IMR-90 (cell line): ENCODE measurements at regions not wholly inside any gene's neighbourhood (a gene's known extent, or its start where the extent isn't known, plus 50 kb on each side); places are given as distances from the start of the nearest gene placed in this dataset.

ENCODE experiments used
- ATAC-seq: fragments of 200-7000 bp; cut with Tn5 transposase; 2 replicates; pipeline ENCODE4 v1.9.1; 2020; ENCODE audit warnings: low read depth, mild to moderate bottlenecking, moderate library complexity
- BruUV-seq: library from RNA; stranded (reverse); fragments of 400-500 nt; replicated peaks from 2 replicates; lab custom pipeline; 2021; lab: Mats Ljungman, UMichigan
- CTCF ChIA-PET: fragments of 300-600 bp; formaldehyde crosslinking; extraction: SDS; loops from one replicate; lab custom pipeline; 2021; ENCODE audit warnings: antibody characterized with exemption; lab: Yijun Ruan, JAX
- POLR2A ChIA-PET: fragments of 300-600 bp; sonication (Branson Sonifier 250); formaldehyde crosslinking; loops from one replicate; lab custom pipeline; 2022; ENCODE audit warnings: antibody characterized with exemption; ENCODE audit not compliant: unreplicated experiment; lab: Charles Lee
- DNase-seq: peaks from one replicate; pipeline ENCODE4 v3.0.0; 2013
- H2AFZ ChIP-seq: replicated peaks from 2 replicates; pipeline ENCODE3; 2013; ENCODE audit warnings: low read length, mild to moderate bottlenecking; ENCODE audit not compliant: poor library complexity
- H2AK5ac ChIP-seq: 2 replicates; pipeline ENCODE4 v1.6.1; 2013; ENCODE audit warnings: low read depth, low read length, inconsistent platforms
- H2AK9ac ChIP-seq: replicated peaks from 2 replicates; pipeline ENCODE3; 2013; ENCODE audit warnings: mild to moderate bottlenecking, low read depth, low read length, moderate library complexity; ENCODE audit not compliant: poor library complexity
- H2BK120ac ChIP-seq: 2 replicates; pipeline ENCODE4 v1.6.1; 2013; ENCODE audit warnings: low read depth, low read length, inconsistent platforms
- H2BK15ac ChIP-seq: 3 replicates; pipeline ENCODE4 v1.6.1; 2013; ENCODE audit warnings: low read depth, low read length, inconsistent platforms
- H2BK20ac ChIP-seq: 2 replicates; pipeline ENCODE4 v1.6.1; 2013; ENCODE audit warnings: low read depth, mild to moderate bottlenecking, inconsistent platforms, low read length, moderate library complexity
- H2BK5ac ChIP-seq: 2 replicates; pipeline ENCODE4 v1.6.1; 2013; ENCODE audit warnings: mild to moderate bottlenecking, low read depth, low read length, inconsistent platforms; ENCODE audit not compliant: poor library complexity, severe bottlenecking
- H3K14ac ChIP-seq: replicated peaks from 2 replicates; pipeline ENCODE4 v1.6.1; 2013; ENCODE audit warnings: low read depth, low read length, inconsistent platforms
- H3K18ac ChIP-seq: 2 replicates; pipeline ENCODE4 v1.6.1; 2013; ENCODE audit warnings: low read depth, low read length, control low read depth
- H3K23ac ChIP-seq: 2 replicates; pipeline ENCODE4 v1.6.1; 2013; ENCODE audit warnings: low read depth, low read length, inconsistent platforms
- H3K27ac ChIP-seq: 2 replicates; pipeline ENCODE4 v1.5.1; 2013; ENCODE audit warnings: mild to moderate bottlenecking, control low read depth, low read length; ENCODE audit not compliant: insufficient read depth
- H3K27me3 ChIP-seq: 2 replicates; pipeline ENCODE4 v1.6.1; 2013; ENCODE audit warnings: low read length; ENCODE audit not compliant: control insufficient read depth, insufficient read depth
- H3K36me3 ChIP-seq: 2 replicates; pipeline ENCODE4 v1.6.1; 2013; ENCODE audit warnings: low read length, mixed read lengths; ENCODE audit not compliant: control insufficient read depth, insufficient read depth
- H3K4ac ChIP-seq: 2 replicates; pipeline ENCODE4 v1.6.1; 2013; ENCODE audit warnings: low read depth, low read length, inconsistent platforms
- H3K4me1 ChIP-seq: 2 replicates; pipeline ENCODE4 v1.6.1; 2013; ENCODE audit warnings: low read length, mixed read lengths; ENCODE audit not compliant: control insufficient read depth, insufficient read depth
- H3K4me2 ChIP-seq: 2 replicates; pipeline ENCODE4 v1.6.1; 2013; ENCODE audit warnings: low read depth, mild to moderate bottlenecking, control low read depth, low read length, moderate library complexity
- H3K4me3 ChIP-seq: 2 replicates; pipeline ENCODE4 v1.5.1; 2013; ENCODE audit warnings: low read depth, mild to moderate bottlenecking, control low read depth, low read length, moderate library complexity; ENCODE audit not compliant: insufficient read depth
- H3K56ac ChIP-seq: 2 replicates; pipeline ENCODE4 v1.6.1; 2013; ENCODE audit warnings: low read length, inconsistent platforms; ENCODE audit not compliant: insufficient read depth; ENCODE audit errors: extremely low read depth
- H3K79me1 ChIP-seq, 2 experiments: 2 replicates each; pipeline ENCODE4 v1.6.1; 2013; ENCODE audit warnings: low read length in 2 of 2, inconsistent platforms in 1 of 2, low read depth in 1 of 2
- H3K9ac ChIP-seq: 2 replicates; pipeline ENCODE4 v1.6.1; 2013; ENCODE audit warnings: low read depth, low read length, control low read depth
- H3K9me1 ChIP-seq: 2 replicates; pipeline ENCODE4 v1.6.1; 2013; ENCODE audit warnings: low read length, inconsistent platforms; ENCODE audit not compliant: insufficient read depth
- H3K9me3 ChIP-seq: 2 replicates; pipeline ENCODE4 v1.6.1; 2013; ENCODE audit warnings: low read length; ENCODE audit not compliant: control insufficient read depth, insufficient read depth
- H4K20me1 ChIP-seq: 2 replicates; pipeline ENCODE4 v1.6.1; 2013; ENCODE audit warnings: low read length, inconsistent platforms; ENCODE audit not compliant: insufficient read depth
- H4K5ac ChIP-seq: 2 replicates; pipeline ENCODE4 v1.6.1; 2013; ENCODE audit warnings: mild to moderate bottlenecking, low read depth, low read length, control low read depth
- H4K8ac ChIP-seq, 2 experiments: 2 replicates each; pipeline ENCODE4 v1.6.1; 2013; ENCODE audit warnings: low read depth in 2 of 2, low read length in 2 of 2, control low read depth in 1 of 2, inconsistent platforms in 1 of 2
- H4K91ac ChIP-seq: 2 replicates; pipeline ENCODE4 v1.6.1; 2013; ENCODE audit warnings: low read depth, low read length, inconsistent platforms; ENCODE audit not compliant: insufficient read depth
- BHLHE40 ChIP-seq: fragments of 150-350 bp; IDR thresholded peaks from 2 replicates; pipeline ENCODE4 v1.6.1; 2016; ENCODE audit warnings: mild to moderate bottlenecking, low read depth, low read length
- CEBPB ChIP-seq: IDR thresholded peaks from 2 replicates; pipeline ENCODE4 v1.6.1; 2012; ENCODE audit warnings: low read depth, low read length, improper control_type of control experiment
- FOS ChIP-seq: fragments of 150-350 bp; IDR thresholded peaks from 2 replicates; pipeline ENCODE4 v1.6.1; 2016; ENCODE audit warnings: low read depth, low read length
- MAZ ChIP-seq: IDR thresholded peaks from 2 replicates; pipeline ENCODE4 v1.6.1; 2012; ENCODE audit warnings: low read depth, mild to moderate bottlenecking, low read length, improper control_type of control experiment, moderate library complexity, borderline replicate concordance
- NFE2L2 ChIP-seq: fragments of 150-350 bp; IDR thresholded peaks from 2 replicates; pipeline ENCODE4 v1.6.1; 2016; ENCODE audit warnings: low read depth, mild to moderate bottlenecking, low read length
- RCOR1 ChIP-seq: IDR thresholded peaks from 2 replicates; pipeline ENCODE4 v1.6.1; 2012; ENCODE audit warnings: mild to moderate bottlenecking, low read length, improper control_type of control experiment; ENCODE audit not compliant: insufficient replicate concordance
- RFX5 ChIP-seq: IDR thresholded peaks from 2 replicates; pipeline ENCODE4 v1.8.0; 2012; ENCODE audit warnings: low read depth, mild to moderate bottlenecking, low read length, moderate library complexity
- SMC3 ChIP-seq: fragments of 150-350 bp; IDR thresholded peaks from 2 replicates; pipeline ENCODE4 v1.6.1; 2016; ENCODE audit warnings: low read depth, mild to moderate bottlenecking, antibody characterized with exemption, low read length, moderate library complexity
- WGBS, 2 experiments: methylation state at CpG; one replicate each; pipeline versions ENCODE4 v1.1.5 to v1.1.7; 2013; ENCODE audit warnings: missing lambda C conversion rate in 2 of 2; ENCODE audit not compliant: insufficient read length in 1 of 2; ENCODE audit errors: extremely low coverage in 2 of 2; 5-methylcytosine and 5-hydroxymethylcytosine counted together
- dilution Hi-C: fragments of 300-500 bp; cut with HindIII; formaldehyde crosslinking; loops from one replicate; pipeline ENCODE4 v1.14.3; 2018; ENCODE audit warnings: low sequenced_read_pairs; ENCODE audit not compliant: unreplicated experiment
- in situ Hi-C: fragments of 300-500 bp; cut with MboI; formaldehyde crosslinking; loops from 3 replicates; pipeline ENCODE4 v1.14.3; 2019; ENCODE audit warnings: low sequenced_read_pairs, inconsistent platforms, mixed read lengths
- intact Hi-C: fragments of 100-400 bp; cut with micrococcal nuclease; formaldehyde crosslinking; loops from 2 replicates; pipeline ENCODE4 v1.10.0; 2022
- TF ChIP-seq, protein P1 (sequence below): fragments of 150-350 bp; IDR thresholded peaks from 2 replicates; pipeline ENCODE4 v1.6.1; 2016; ENCODE audit warnings: low read depth, mild to moderate bottlenecking, low read length, moderate library complexity, borderline replicate concordance
- TF ChIP-seq, protein P2 (sequence below): conservative IDR thresholded peaks from 2 replicates; pipeline ENCODE4 v1.5.1; 2012; ENCODE audit warnings: mild to moderate bottlenecking, low read depth, low read length, improper control_type of control experiment

DNA sequence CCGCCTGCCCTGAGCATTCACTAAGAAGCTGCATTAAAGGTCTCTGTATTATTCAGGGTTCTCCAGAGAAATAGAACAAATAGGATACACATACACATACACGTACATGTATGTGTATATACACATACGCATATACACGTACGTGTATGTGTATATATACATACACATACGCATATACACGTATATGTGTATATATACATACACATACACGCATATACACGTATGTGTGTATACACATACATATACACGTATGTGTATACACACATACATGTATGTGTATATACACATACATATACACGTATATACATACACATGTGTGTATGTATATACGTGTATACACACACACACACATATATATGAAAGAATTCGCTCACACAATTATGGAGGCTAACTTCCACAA, 108.9 kb upstream of the BARHL2 start:
- H4K5ac ChIP-seq = no peak overlapping the region
- no peak overlapping the region for H2AFZ ChIP-seq
- no peak for DNase-seq
- no peak overlapping the region for H3K23ac ChIP-seq
- no peak overlapping the region for H2BK120ac ChIP-seq
- no peaks in the 10 kb centered on the region for H3K4me1 ChIP-seq
- no peaks in the 10 kb centered on the region for H3K79me1 ChIP-seq
- no peak overlapping the region for H2AK9ac ChIP-seq
- no peak overlapping the region for H3K4ac ChIP-seq
- no peak overlapping the region for H2BK15ac ChIP-seq
- intact Hi-C loops = no loop called here
- peaks cover 2% of the 10 kb centered on the region for H3K27me3 ChIP-seq
- no peaks in the 10 kb centered on the region for H4K20me1 ChIP-seq
- no peak overlapping the region for H3K56ac ChIP-seq
- H3K4me2 ChIP-seq = no peak overlapping the region
- BruUV-seq = no TSS peak
- TF ChIP-seq, protein P1, sequence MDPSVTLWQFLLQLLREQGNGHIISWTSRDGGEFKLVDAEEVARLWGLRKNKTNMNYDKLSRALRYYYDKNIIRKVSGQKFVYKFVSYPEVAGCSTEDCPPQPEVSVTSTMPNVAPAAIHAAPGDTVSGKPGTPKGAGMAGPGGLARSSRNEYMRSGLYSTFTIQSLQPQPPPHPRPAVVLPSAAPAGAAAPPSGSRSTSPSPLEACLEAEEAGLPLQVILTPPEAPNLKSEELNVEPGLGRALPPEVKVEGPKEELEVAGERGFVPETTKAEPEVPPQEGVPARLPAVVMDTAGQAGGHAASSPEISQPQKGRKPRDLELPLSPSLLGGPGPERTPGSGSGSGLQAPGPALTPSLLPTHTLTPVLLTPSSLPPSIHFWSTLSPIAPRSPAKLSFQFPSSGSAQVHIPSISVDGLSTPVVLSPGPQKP = no peak
- TF ChIP-seq NFE2L2 (no peak), FOS (no peak), RCOR1 (no peak), SMC3 (no peak), RFX5 (no peak), CEBPB (no peak), BHLHE40 (no peak), MAZ (no peak)
- TF ChIP-seq, protein P2, sequence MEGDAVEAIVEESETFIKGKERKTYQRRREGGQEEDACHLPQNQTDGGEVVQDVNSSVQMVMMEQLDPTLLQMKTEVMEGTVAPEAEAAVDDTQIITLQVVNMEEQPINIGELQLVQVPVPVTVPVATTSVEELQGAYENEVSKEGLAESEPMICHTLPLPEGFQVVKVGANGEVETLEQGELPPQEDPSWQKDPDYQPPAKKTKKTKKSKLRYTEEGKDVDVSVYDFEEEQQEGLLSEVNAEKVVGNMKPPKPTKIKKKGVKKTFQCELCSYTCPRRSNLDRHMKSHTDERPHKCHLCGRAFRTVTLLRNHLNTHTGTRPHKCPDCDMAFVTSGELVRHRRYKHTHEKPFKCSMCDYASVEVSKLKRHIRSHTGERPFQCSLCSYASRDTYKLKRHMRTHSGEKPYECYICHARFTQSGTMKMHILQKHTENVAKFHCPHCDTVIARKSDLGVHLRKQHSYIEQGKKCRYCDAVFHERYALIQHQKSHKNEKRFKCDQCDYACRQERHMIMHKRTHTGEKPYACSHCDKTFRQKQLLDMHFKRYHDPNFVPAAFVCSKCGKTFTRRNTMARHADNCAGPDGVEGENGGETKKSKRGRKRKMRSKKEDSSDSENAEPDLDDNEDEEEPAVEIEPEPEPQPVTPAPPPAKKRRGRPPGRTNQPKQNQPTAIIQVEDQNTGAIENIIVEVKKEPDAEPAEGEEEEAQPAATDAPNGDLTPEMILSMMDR = no peak
- no peak overlapping the region for H2AK5ac ChIP-seq
- no peak overlapping the region for H3K18ac ChIP-seq
- H3K36me3 ChIP-seq = no peaks in the 10 kb centered on the region
- H4K91ac ChIP-seq = no peak overlapping the region
- no peak overlapping the region for H3K14ac ChIP-seq
- H2BK5ac ChIP-seq = no peak overlapping the region
- H3K9me3 ChIP-seq = no peaks in the 10 kb centered on the region
- WGBS, 2 experiments = no CpG with 5 or more reads among the region's 13 CpGs
- ATAC-seq = no peak
- dilution Hi-C loops = no loop called here
- no peak overlapping the region for H3K27ac ChIP-seq
- ChIA-PET POLR2A (no interaction called here), CTCF (no interaction called here)
- H2BK20ac ChIP-seq = no peak overlapping the region
- in situ Hi-C loops = no loop called here
- H3K9ac ChIP-seq = no peak overlapping the region
- no peaks in the 10 kb centered on the region for H3K9me1 ChIP-seq
- H4K8ac ChIP-seq = no peak overlapping the region
- no peak overlapping the region for H3K4me3 ChIP-seq
